Cardiac fibroblast (primary cell): ENCODE measurements at regions not wholly inside any gene's neighbourhood (a gene's known extent, or its start where the extent isn't known, plus 50 kb on each side); places are given as distances from the start of the nearest gene placed in this dataset.

Experiments used
- DNase-seq, 2 donors: peaks; one replicate each; pipeline versions ENCODE4 v3.0.0 to v3.0.0-alpha.2; 2010; ENCODE audit warnings: low read depth in 2 of 2
- H3K4me3 ChIP-seq, 2 donors: replicated peaks in 1 of 2; 1 replicate in 1 of 2; 2 replicates in 1 of 2; pipeline ENCODE4 v1.5.1; 2011; ENCODE audit warnings: low read depth in 2 of 2, low read length in 2 of 2, mild to moderate bottlenecking in 2 of 2, moderate library complexity in 1 of 2
- CTCF ChIP-seq: IDR thresholded peaks from one replicate; pipeline ENCODE4 v1.5.1; 2011; ENCODE audit warnings: low read depth, mild to moderate bottlenecking, low read length, inconsistent platforms

GRCh38 chr14:97894552-97894951 is 1097.4 kb downstream of the VRK1 start:
- DNase-seq = no peak
- no peak for TF ChIP-seq CTCF
- H3K4me3 ChIP-seq = no peak overlapping the region

GRCh38 chr14:97900196-97900854 is 1103.1 kb downstream of the VRK1 start:
- DNase-seq = no peak
- no peak for TF ChIP-seq CTCF

GRCh38 chr14:97902630-97903029 is 1105.4 kb downstream of the VRK1 start:
- TF ChIP-seq CTCF = no peak
- H3K4me3 ChIP-seq = no peak overlapping the region
- no peak for DNase-seq

More at GRCh38 chr14:97900196-97900854, 1103.1 kb downstream of the VRK1 start:
- no peak overlapping the region for H3K4me3 ChIP-seq

GRCh38 chr14:97903821-97904220 is 1106.6 kb downstream of the VRK1 start:
- H3K4me3 ChIP-seq = no peak overlapping the region
- TF ChIP-seq CTCF = no peak
- DNase-seq = no peak

- DNase-seq = no peak
- no peak for TF ChIP-seq CTCF
- H3K4me3 ChIP-seq = no peak overlapping the region
These were observed 1115.0 kb downstream of the VRK1 start for GRCh38 chr14:97912217-97912616.

GRCh38 chr14:97916100-97916499 is 1118.9 kb downstream of the VRK1 start:
- H3K4me3 ChIP-seq = no peak overlapping the region
- no peak for DNase-seq
- no peak for TF ChIP-seq CTCF
